PC-9 (cell line): ENCODE measurements at regions not wholly inside any gene's neighbourhood (a gene's known extent, or its start where the extent isn't known, plus 50 kb on each side); places are given as distances from the start of the nearest gene placed in this dataset.
A peak's percentile ranks its signal among the peaks of the same experiment; 100 is the strongest.

Experiments used
- BruUV-seq: library from RNA; stranded (reverse); fragments of 400-500 nt; replicated peaks from 2 replicates; lab custom pipeline; 2021; lab: Mats Ljungman, UMichigan
- CTCF ChIA-PET: fragments of 300-600 bp; sonication (Branson Sonifier 250); formaldehyde crosslinking; loops from one replicate; lab custom pipeline; 2022; ENCODE audit warnings: antibody characterized with exemption; lab: Charles Lee
- POLR2A ChIA-PET: fragments of 300-600 bp; sonication (Branson Sonifier 250); formaldehyde crosslinking; loops from one replicate; lab custom pipeline; 2022; ENCODE audit warnings: antibody characterized with exemption; ENCODE audit not compliant: unreplicated experiment; lab: Charles Lee
- DNase-seq, 2 experiments: peaks; one replicate each; pipeline versions ENCODE4 v3.0.0 to v3.0.0-alpha.2; 2015 to 2022; ENCODE audit warnings: mixed read lengths in 1 of 2
- H2AFZ ChIP-seq: fragments of 200-600 bp; sonication (generic); 2 replicates; pipeline ENCODE4 v1.8.1; 2017; ENCODE audit warnings: antibody characterized with exemption
- H3F3A ChIP-seq: fragments of 200-600 bp; sonication (generic); 2 replicates; pipeline ENCODE4 v1.8.1; 2017; ENCODE audit warnings: antibody characterized with exemption, mild to moderate bottlenecking, low read depth; ENCODE audit not compliant: insufficient read depth
- H3K27ac ChIP-seq: fragments of 200-600 bp; sonication (generic); 2 replicates; pipeline ENCODE4 v1.6.1; 2016; ENCODE audit warnings: mixed run types
- H3K27me3 ChIP-seq: fragments of 200-600 bp; sonication (generic); 2 replicates; pipeline ENCODE4 v1.6.1; 2016; ENCODE audit warnings: low read depth, mixed run types; ENCODE audit not compliant: insufficient read depth
- H3K36me3 ChIP-seq: fragments of 200-600 bp; sonication (generic); 2 replicates; pipeline ENCODE4 v1.6.1; 2016; ENCODE audit warnings: low read depth, mixed run types
- H3K4me1 ChIP-seq: fragments of 200-600 bp; sonication (generic); replicated peaks from 2 replicates; pipeline ENCODE4 v1.6.1; 2016; ENCODE audit warnings: mixed run types; ENCODE audit not compliant: insufficient read depth
- H3K4me2 ChIP-seq: fragments of 200-600 bp; sonication (generic); 2 replicates; pipeline ENCODE4 v1.6.1; 2017; ENCODE audit warnings: mixed run types
- H3K4me3 ChIP-seq: fragments of 200-600 bp; sonication (generic); 2 replicates; pipeline ENCODE4 v1.6.1; 2016; ENCODE audit warnings: mixed run types
- H3K79me2 ChIP-seq: fragments of 200-600 bp; sonication (generic); 2 replicates; pipeline ENCODE4 v1.6.1; 2017; ENCODE audit warnings: low read depth, mixed run types
- H3K9me2 ChIP-seq: fragments of 200-600 bp; sonication (generic); 2 replicates; pipeline ENCODE4 v1.8.1; 2017; ENCODE audit warnings: mild to moderate bottlenecking; ENCODE audit not compliant: insufficient read depth
- H3K9me3 ChIP-seq: fragments of 200-600 bp; sonication (generic); 2 replicates; pipeline ENCODE4 v1.8.1; 2016; ENCODE audit warnings: low read depth; ENCODE audit not compliant: insufficient read depth
- H4K20me1 ChIP-seq: fragments of 200-600 bp; sonication (generic); 2 replicates; pipeline ENCODE4 v1.8.1; 2017; ENCODE audit not compliant: insufficient read depth
- CTCF ChIP-seq: fragments of 200-600 bp; sonication (generic); conservative IDR thresholded peaks from 2 replicates; pipeline ENCODE4 v1.6.1; 2017; ENCODE audit warnings: mixed run types, antibody characterized with exemption, mild to moderate bottlenecking, moderate library complexity
- EZH2 ChIP-seq: fragments of 200-600 bp; sonication (generic); IDR thresholded peaks from 2 replicates; pipeline ENCODE4 v1.8.0; 2017; ENCODE audit warnings: antibody characterized with exemption, low read depth
- intact Hi-C: fragments of 100-400 bp; cut with micrococcal nuclease; formaldehyde crosslinking; loops from one replicate; pipeline ENCODE4 v1.10.0; 2022; ENCODE audit not compliant: unreplicated experiment

DNA sequence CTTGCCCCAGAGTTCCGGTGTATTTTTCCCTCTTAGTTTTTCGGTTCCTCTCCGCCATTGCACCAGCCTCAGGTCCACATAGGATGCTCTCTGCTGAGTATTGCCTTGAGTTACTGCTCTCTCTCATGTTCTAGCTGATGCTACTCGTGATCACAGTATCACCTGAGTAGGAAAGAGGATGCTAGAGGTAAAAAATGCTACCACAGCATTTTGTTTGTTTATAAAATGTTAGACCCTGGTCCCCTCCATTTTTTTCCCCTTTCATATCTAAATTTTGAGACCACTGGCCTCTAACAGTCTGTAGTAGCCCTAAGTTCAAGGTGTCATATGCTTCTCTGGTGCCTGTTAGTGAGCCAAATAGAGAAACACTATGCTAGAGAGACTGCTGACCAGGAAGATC is 175.5 kb downstream of the OR2B2 start:
- Histone ChIP-seq H4K20me1 (no peaks in the 10 kb centered on the region), H3K9me2 (no peaks in the 10 kb centered on the region), H3K27ac (no peak overlapping the region), H3K27me3 (no peaks in the 10 kb centered on the region), H3K4me2 (no peak overlapping the region), H3F3A (no peaks in the 10 kb centered on the region), H2AFZ (no peak overlapping the region), H3K79me2 (no peaks in the 10 kb centered on the region), H3K4me3 (no peak overlapping the region), H3K36me3 (no peaks in the 10 kb centered on the region), H3K9me3 (peaks cover 10% of the 10 kb centered on the region; the same call in 1 of the 2 replicates), H3K4me1 (no peaks in the 10 kb centered on the region)
- no peak for DNase-seq
- no TSS peak for BruUV-seq
- intact Hi-C loops: no loop called here
- POLR2A ChIA-PET: no interaction called here
- no peak for TF ChIP-seq CTCF
- CTCF ChIA-PET: no interaction called here

- Histone ChIP-seq H3K27me3 (no peaks in the 10 kb centered on the region; the same call in 1 of the 2 replicates), H2AFZ (no peak overlapping the region), H3F3A (peaks cover 9% of the 10 kb centered on the region), H3K9me3 (no peaks in the 10 kb centered on the region), H3K36me3 (no peaks in the 10 kb centered on the region), H3K27ac (no peak overlapping the region), H3K4me3 (no peak overlapping the region), H3K79me2 (no peaks in the 10 kb centered on the region), H4K20me1 (no peaks in the 10 kb centered on the region), H3K4me2 (no peak overlapping the region), H3K4me1 (no peaks in the 10 kb centered on the region), H3K9me2 (no peaks in the 10 kb centered on the region)
- no peak for DNase-seq
- CTCF ChIA-PET: no interaction called here
- POLR2A ChIA-PET: no interaction called here
- TF ChIP-seq EZH2 (no peak), CTCF (no peak)
- no TSS peak for BruUV-seq
- intact Hi-C loops: no loop called here
Observed at GRCh38 chr6:27728442-27728841, 183.8 kb downstream of the OR2B2 start.

DNA sequence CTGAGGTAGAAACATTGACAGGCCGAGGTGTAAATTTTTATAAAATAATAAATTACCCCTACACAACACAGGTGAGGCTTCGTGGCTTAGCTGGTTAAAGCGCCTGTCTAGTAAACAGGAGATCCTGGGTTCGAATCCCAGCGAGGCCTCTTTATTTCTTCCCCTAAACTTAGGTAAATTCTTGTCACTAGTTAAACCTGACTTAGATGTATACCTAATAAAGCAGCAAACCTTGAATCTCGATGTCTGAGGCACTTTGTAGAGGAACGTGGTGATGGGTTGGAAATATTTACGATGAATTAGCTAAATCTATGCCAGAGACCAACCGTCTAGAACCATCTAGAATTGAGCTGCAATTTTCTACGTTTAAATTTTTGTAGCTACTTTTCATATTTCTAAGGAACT is 185.6 kb downstream of the OR2B2 start:
- POLR2A ChIA-PET: interaction anchor here (0.6 kb wide), 2 partner anchors 16 to 192 kb away, joined by 3 to 19 read pairs; no protein-coding TSS in a partner anchor
- Histone ChIP-seq H3K4me2 (peak overlapping the region; percentile 19), H3F3A (peaks cover 11% of the 10 kb centered on the region)

More for the DNA sequence above, 185.6 kb downstream of the OR2B2 start:
- Histone ChIP-seq H4K20me1 (no peaks in the 10 kb centered on the region), H3K79me2 (no peaks in the 10 kb centered on the region), H3K27me3 (no peaks in the 10 kb centered on the region; the same call in 1 of the 2 replicates), H3K4me1 (peaks cover 7% of the 10 kb centered on the region; the same call in 1 of the 2 replicates), H3K36me3 (no peaks in the 10 kb centered on the region), H2AFZ (no peak overlapping the region), H3K27ac (no peak overlapping the region), H3K9me2 (no peaks in the 10 kb centered on the region), H3K9me3 (no peaks in the 10 kb centered on the region), H3K4me3 (no peak overlapping the region)
- DNase-seq: peak in 1 of 2 experiments; percentile 44
- intact Hi-C loops: no loop called here
- TF ChIP-seq EZH2: no peak
- no peak for TF ChIP-seq CTCF
- CTCF ChIA-PET: no interaction called here
- BruUV-seq: no TSS peak
